ENCODE measurements at regions not wholly inside any gene's neighbourhood (a gene's known extent, or its start where the extent isn't known, plus 50 kb on each side); places are given as distances from the start of the nearest gene placed in this dataset.

GRCh38 chr1:221310180-221310579 is 430.9 kb downstream of the HLX start:
- no peaks in the 10 kb centered on the region for H3K27me3 ChIP-seq (ENCODE audit: control insufficient read depth, insufficient read depth, low read length)
- H3K36me3 ChIP-seq (ENCODE audit: control insufficient read depth, insufficient read depth, low read length) = no peaks in the 10 kb centered on the region
- no peak overlapping the region for H3K4me3 ChIP-seq (ENCODE audit: low read depth, low read length)
- H3K9me3 ChIP-seq (ENCODE audit: control insufficient read depth, insufficient read depth, low read length) = no peaks in the 10 kb centered on the region
- H3K9ac ChIP-seq (ENCODE audit: low read depth, low read length) = no peak overlapping the region
- no peaks in the 10 kb centered on the region for H3K4me1 ChIP-seq (ENCODE audit: control insufficient read depth, insufficient read depth, low read length)

- Histone ChIP-seq H3K9ac (ENCODE audit: low read depth, low read length) (no peak overlapping the region), H3K4me1 (ENCODE audit: control insufficient read depth, insufficient read depth, low read length) (no peaks in the 10 kb centered on the region), H3K4me3 (ENCODE audit: low read depth, low read length) (no peak overlapping the region), H3K9me3 (ENCODE audit: control insufficient read depth, insufficient read depth, low read length) (no peaks in the 10 kb centered on the region), H3K36me3 (ENCODE audit: control insufficient read depth, insufficient read depth, low read length) (no peaks in the 10 kb centered on the region), H3K27me3 (ENCODE audit: control insufficient read depth, insufficient read depth, low read length) (no peaks in the 10 kb centered on the region)
Measured at GRCh38 chr1:221315330-221315729, 426.6 kb downstream of the DUSP10 start.

- no peak overlapping the region for H3K9ac ChIP-seq (ENCODE audit: low read depth, low read length)
- no peaks in the 10 kb centered on the region for H3K27me3 ChIP-seq (ENCODE audit: control insufficient read depth, insufficient read depth, low read length)
- no peaks in the 10 kb centered on the region for H3K36me3 ChIP-seq (ENCODE audit: control insufficient read depth, insufficient read depth, low read length)
- no peaks in the 10 kb centered on the region for H3K9me3 ChIP-seq (ENCODE audit: control insufficient read depth, insufficient read depth, low read length)
- no peaks in the 10 kb centered on the region for H3K4me1 ChIP-seq (ENCODE audit: control insufficient read depth, insufficient read depth, low read length)
- no peak overlapping the region for H3K4me3 ChIP-seq (ENCODE audit: low read depth, low read length)
Measured at GRCh38 chr1:221316491-221317056, 425.3 kb downstream of the DUSP10 start.

GRCh38 chr1:221317537-221317936 is 424.4 kb downstream of the DUSP10 start:
- no peaks in the 10 kb centered on the region for H3K4me1 ChIP-seq (ENCODE audit: control insufficient read depth, insufficient read depth, low read length)
- no peaks in the 10 kb centered on the region for H3K9me3 ChIP-seq (ENCODE audit: control insufficient read depth, insufficient read depth, low read length)

GRCh38 chr1:221327954-221328353 is 413.9 kb downstream of the DUSP10 start:
- no peak overlapping the region for H3K4me3 ChIP-seq (ENCODE audit: low read depth, low read length)
- H3K27me3 ChIP-seq (ENCODE audit: control insufficient read depth, insufficient read depth, low read length) = no peaks in the 10 kb centered on the region

More at GRCh38 chr1:221317537-221317936, 424.4 kb downstream of the DUSP10 start:
- Histone ChIP-seq H3K9ac (ENCODE audit: low read depth, low read length) (no peak overlapping the region), H3K4me3 (ENCODE audit: low read depth, low read length) (no peak overlapping the region), H3K36me3 (ENCODE audit: control insufficient read depth, insufficient read depth, low read length) (no peaks in the 10 kb centered on the region), H3K27me3 (ENCODE audit: control insufficient read depth, insufficient read depth, low read length) (no peaks in the 10 kb centered on the region)

GRCh38 chr1:221328371-221328770 is 413.5 kb downstream of the DUSP10 start:
- Histone ChIP-seq H3K36me3 (ENCODE audit: control insufficient read depth, insufficient read depth, low read length) (no peaks in the 10 kb centered on the region), H3K27me3 (ENCODE audit: control insufficient read depth, insufficient read depth, low read length) (no peaks in the 10 kb centered on the region), H3K4me1 (ENCODE audit: control insufficient read depth, insufficient read depth, low read length) (no peaks in the 10 kb centered on the region), H3K9me3 (ENCODE audit: control insufficient read depth, insufficient read depth, low read length) (no peaks in the 10 kb centered on the region), H3K4me3 (ENCODE audit: low read depth, low read length) (no peak overlapping the region), H3K9ac (ENCODE audit: low read depth, low read length) (no peak overlapping the region)

More at GRCh38 chr1:221327954-221328353, 413.9 kb downstream of the DUSP10 start:
- Histone ChIP-seq H3K9me3 (ENCODE audit: control insufficient read depth, insufficient read depth, low read length) (no peaks in the 10 kb centered on the region), H3K36me3 (ENCODE audit: control insufficient read depth, insufficient read depth, low read length) (no peaks in the 10 kb centered on the region), H3K9ac (ENCODE audit: low read depth, low read length) (no peak overlapping the region), H3K4me1 (ENCODE audit: control insufficient read depth, insufficient read depth, low read length) (no peaks in the 10 kb centered on the region)

GRCh38 chr1:221331273-221332183 is 410.4 kb downstream of the DUSP10 start:
- Histone ChIP-seq H3K9ac (ENCODE audit: low read depth, low read length) (no peak overlapping the region), H3K4me1 (ENCODE audit: control insufficient read depth, insufficient read depth, low read length) (no peaks in the 10 kb centered on the region), H3K9me3 (ENCODE audit: control insufficient read depth, insufficient read depth, low read length) (no peaks in the 10 kb centered on the region), H3K4me3 (ENCODE audit: low read depth, low read length) (no peak overlapping the region), H3K27me3 (ENCODE audit: control insufficient read depth, insufficient read depth, low read length) (no peaks in the 10 kb centered on the region), H3K36me3 (ENCODE audit: control insufficient read depth, insufficient read depth, low read length) (no peaks in the 10 kb centered on the region)

GRCh38 chr1:221334062-221334461 is 407.8 kb downstream of the DUSP10 start:
- Histone ChIP-seq H3K9ac (ENCODE audit: low read depth, low read length) (no peak overlapping the region), H3K4me1 (ENCODE audit: control insufficient read depth, insufficient read depth, low read length) (no peaks in the 10 kb centered on the region), H3K36me3 (ENCODE audit: control insufficient read depth, insufficient read depth, low read length) (no peaks in the 10 kb centered on the region), H3K27me3 (ENCODE audit: control insufficient read depth, insufficient read depth, low read length) (no peaks in the 10 kb centered on the region), H3K4me3 (ENCODE audit: low read depth, low read length) (no peak overlapping the region), H3K9me3 (ENCODE audit: control insufficient read depth, insufficient read depth, low read length) (no peaks in the 10 kb centered on the region)

- Histone ChIP-seq H3K27me3 (ENCODE audit: control insufficient read depth, insufficient read depth, low read length) (no peaks in the 10 kb centered on the region), H3K4me3 (ENCODE audit: low read depth, low read length) (no peak overlapping the region), H3K9me3 (ENCODE audit: control insufficient read depth, insufficient read depth, low read length) (no peaks in the 10 kb centered on the region), H3K9ac (ENCODE audit: low read depth, low read length) (no peak overlapping the region), H3K4me1 (ENCODE audit: control insufficient read depth, insufficient read depth, low read length) (no peaks in the 10 kb centered on the region), H3K36me3 (ENCODE audit: control insufficient read depth, insufficient read depth, low read length) (no peaks in the 10 kb centered on the region)
Measured at GRCh38 chr1:221335161-221336101, 406.5 kb downstream of the DUSP10 start.

- no peaks in the 10 kb centered on the region for H3K36me3 ChIP-seq (ENCODE audit: control insufficient read depth, insufficient read depth, low read length)
- H3K4me1 ChIP-seq (ENCODE audit: control insufficient read depth, insufficient read depth, low read length) = no peaks in the 10 kb centered on the region
- H3K9ac ChIP-seq (ENCODE audit: low read depth, low read length) = no peak overlapping the region
- no peak overlapping the region for H3K4me3 ChIP-seq (ENCODE audit: low read depth, low read length)
- no peaks in the 10 kb centered on the region for H3K27me3 ChIP-seq (ENCODE audit: control insufficient read depth, insufficient read depth, low read length)
- H3K9me3 ChIP-seq (ENCODE audit: control insufficient read depth, insufficient read depth, low read length) = no peaks in the 10 kb centered on the region
Measured at GRCh38 chr1:221336126-221336525, 405.8 kb downstream of the DUSP10 start.

GRCh38 chr1:221337106-221337505 is 404.8 kb downstream of the DUSP10 start:
- Histone ChIP-seq H3K4me3 (ENCODE audit: low read depth, low read length) (no peak overlapping the region), H3K36me3 (ENCODE audit: control insufficient read depth, insufficient read depth, low read length) (no peaks in the 10 kb centered on the region), H3K9ac (ENCODE audit: low read depth, low read length) (no peak overlapping the region)

More at GRCh38 chr1:221337106-221337505, 404.8 kb downstream of the DUSP10 start:
- no peaks in the 10 kb centered on the region for H3K4me1 ChIP-seq (ENCODE audit: control insufficient read depth, insufficient read depth, low read length)
- H3K9me3 ChIP-seq (ENCODE audit: control insufficient read depth, insufficient read depth, low read length) = no peaks in the 10 kb centered on the region
- H3K27me3 ChIP-seq (ENCODE audit: control insufficient read depth, insufficient read depth, low read length) = no peaks in the 10 kb centered on the region
